Fibroblast of skin of right quadriceps (primary cell): ENCODE measurements at regions not wholly inside any gene's neighbourhood (a gene's known extent, or its start where the extent isn't known, plus 50 kb on each side); places are given as distances from the start of the nearest gene placed in this dataset.
A peak's percentile ranks its signal among the peaks of the same experiment; 100 is the strongest.
"Not testable (repeated sequence)": the region's sequence is repeated elsewhere in the genome, so short reads cannot be mapped to it uniquely, and the experiment has no call there.

Experiments
- DNase-seq: peaks from one replicate; pipeline ENCODE4 v3.0.0-alpha.2; 2013

DNA sequence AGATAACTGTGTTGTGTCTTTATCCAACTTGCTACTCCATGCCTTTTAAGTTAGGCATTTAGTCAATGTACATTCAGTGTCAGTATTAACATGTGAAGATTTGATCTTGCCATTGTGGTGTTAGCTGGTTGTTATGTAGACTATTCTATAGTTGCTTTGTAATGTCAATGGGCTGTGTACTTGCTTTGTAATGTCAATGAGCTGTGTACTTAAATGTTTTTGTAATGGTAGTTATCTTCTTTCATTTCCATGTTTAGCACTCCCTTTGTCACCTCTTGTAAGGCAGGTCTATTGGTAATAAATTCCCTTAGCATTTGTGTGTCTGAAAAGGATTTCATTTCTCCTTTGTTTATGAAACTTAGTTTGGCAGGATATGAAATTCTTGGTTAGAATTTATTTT lies 53.4 kb downstream of the MC4R start:
- no peak for DNase-seq

DNA sequence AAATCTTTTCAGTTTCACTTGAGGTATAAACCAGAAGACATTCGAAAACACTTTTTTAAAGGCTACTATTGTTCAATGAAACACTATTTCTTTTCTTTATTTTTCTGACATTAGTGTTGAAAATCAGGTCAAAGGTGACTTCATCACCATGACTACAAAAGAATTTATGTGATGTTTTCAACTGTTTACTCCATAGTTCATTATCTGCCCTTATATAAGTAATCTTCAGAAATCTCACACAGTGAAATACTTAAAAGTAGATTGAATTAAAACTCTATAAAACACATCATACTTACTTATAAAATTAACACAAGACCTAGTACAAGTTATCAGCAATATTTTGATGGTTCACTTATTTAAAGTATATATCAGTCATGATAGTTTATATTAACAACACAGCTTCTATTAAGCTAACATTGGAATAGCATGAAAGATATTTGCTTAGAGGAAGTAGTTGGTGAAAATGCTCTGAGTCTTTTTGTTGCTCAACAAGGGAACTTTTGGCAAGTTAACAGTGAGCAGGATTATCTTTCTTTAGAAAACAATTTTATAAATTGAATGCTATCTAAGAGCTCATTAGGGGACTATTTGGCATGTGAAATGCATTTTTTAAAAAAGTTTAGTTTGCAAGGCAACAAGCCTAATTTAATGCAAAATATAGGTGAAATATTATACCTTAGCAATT lies 60.8 kb downstream of the MC4R start:
- no peak for DNase-seq

DNA sequence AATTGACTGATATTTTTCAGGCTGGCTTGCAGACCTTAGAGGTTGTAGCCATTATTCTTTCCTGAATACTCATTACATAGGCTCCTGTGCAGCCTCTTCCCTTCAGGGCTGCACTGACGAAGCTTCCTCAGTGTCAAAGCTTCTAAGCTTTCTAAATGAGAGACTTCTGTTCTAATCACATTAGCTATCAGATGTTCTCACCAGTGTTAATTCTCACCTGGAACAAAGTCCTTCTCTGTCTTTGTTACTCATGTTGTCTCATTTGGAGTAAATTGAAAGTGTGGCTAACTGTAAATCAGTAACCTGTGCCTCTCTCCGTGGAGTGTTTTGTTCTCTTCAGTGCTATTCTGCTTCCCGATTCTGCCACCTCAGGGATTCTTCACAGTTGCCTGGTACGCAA lies 76.9 kb downstream of the MC4R start:
- DNase-seq, result no peak

DNA sequence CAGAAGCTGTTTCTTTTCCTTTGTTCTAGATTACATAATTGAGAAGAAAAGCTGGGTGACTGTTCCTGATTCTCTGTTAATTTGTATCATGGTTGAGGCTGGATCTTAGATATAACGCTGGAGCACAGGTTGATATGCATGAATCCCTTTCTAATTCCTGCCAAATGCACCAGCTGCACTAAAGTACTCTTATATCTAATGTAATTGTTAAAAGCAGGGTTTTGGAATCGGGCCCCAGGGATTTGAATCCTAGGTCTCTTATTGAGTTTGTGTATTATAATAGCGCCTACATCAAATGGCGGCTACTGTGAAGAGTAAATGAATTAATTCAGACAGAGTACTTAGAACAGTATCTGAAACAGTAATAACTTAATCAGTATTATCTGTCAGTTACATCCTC lies 80.4 kb downstream of the MC4R start:
- no peak for DNase-seq

DNA sequence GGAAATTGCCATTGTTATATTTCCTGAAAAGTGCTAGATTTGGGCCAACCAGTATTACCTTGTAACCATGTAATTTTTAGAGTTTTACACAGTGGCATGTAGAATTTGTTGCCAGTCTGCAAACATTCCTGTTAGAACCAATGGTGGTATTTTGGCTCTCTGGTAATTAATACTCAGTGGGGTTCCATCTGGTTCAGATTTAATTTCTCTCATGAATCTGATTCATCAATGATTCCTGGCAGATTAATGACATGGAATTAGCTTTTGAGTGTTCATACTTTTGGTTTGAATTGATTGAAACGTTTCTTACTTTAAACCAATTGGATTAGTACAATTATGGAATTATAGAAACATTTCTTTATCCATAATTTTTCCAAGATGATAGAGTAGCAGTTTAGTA lies 93.2 kb downstream of the MC4R start:
- peak; percentile 63 for DNase-seq

DNA sequence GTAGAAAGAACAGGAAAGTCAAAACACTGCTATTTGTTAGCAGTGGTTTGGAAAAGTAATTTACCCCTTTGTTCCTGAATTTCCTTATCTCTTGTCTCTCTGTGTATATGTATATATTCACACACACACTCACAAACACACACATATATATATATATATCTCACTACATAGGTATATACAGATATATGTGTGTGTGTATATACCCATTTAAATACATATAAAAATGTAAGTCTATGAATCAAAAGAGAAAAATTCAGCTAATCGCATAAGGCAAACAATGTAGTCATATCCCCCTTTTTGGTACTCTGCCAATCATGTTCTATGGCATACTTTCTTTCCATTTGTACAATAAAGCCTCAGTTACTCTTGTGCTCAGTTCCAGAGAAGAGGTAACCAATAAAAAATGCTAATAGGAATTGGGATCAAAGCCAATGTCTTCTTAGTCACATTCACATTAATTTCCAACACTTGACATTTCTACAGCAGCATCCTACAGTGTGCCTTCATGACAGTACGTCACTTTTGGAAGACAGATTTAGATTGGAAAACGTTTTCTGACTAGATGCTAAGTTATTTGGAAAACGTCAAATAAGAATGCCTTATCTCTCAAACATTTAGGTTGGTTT lies 94.6 kb downstream of the MC4R start:
- peak; percentile 94 for DNase-seq

DNA sequence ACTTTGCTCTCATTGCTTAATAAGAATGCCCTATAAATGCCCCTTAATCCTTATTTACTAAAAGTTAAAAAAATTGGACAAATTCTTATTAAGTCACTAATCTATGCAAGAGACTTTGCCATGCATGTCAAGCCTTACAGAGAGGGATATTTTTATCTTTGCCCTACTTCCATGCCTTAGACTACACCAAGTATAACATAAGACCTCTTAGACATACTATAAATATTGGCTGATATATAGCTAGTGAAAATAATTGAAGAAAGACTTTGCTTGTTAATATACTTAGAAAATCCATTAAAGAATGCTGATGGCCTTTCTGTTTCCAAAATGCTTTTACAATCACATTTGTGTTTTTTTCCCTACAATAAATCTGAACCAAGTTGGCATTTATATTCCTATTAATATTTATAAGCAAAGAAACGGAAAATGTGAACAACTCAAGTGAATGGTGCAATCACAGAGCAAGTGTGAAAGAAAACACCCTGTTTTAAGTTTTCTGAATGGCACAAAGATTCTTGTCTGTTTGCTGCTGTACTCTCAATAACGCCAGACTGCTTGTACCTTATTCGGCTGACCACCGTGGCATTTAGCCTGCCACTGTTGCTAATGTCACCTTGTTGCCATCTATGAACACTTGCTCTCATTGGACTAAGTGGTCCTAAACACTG lies 105.0 kb downstream of the MC4R start:
- no peak for DNase-seq

DNA sequence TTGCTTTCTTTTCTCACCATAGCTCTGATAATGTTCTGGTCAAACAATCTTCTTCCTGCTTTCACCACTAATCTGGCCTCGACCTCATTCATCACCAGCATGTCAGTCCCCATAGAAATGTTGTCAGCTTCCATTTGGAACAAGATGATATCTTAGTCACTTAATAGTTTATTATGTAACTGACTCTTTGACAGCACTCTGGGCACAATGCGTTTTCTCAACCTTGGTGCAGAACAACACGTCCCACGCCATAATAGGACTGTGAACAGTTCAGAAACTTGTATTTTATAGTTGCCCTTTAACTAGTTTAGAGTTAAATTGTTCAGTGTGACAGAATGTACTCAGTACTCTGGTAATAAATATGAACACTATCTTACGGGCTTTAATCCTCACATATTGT lies 106.0 kb downstream of the MC4R start:
- no peak for DNase-seq

DNA sequence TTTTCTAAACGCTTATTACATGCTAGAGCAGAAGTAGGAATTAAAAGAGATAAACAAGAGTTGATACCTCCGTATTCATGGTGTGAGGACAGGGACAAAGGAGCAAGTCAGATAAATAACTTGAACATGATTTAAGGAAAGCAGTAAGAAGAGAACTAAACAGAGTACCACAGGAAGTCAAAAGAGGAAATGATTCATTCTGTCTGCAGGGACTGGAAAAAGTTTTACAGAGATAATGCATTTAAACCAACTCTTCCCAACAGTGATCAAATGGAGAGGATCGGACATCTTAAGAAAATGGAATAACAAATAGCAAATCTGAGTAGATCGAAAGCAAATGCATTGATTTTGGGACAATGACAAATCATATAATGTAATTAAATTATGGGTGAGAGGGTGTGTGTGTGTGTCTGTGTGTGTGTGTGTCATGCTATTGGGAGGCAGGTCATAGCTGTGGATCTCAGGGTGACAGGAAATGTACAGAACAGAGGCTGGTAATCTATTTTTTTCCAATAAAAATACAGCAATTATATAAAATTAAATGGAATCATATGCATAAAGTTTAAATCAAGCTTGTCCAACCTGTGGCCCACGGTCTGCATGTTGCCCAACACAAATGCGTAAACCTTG lies 113.4 kb downstream of the MC4R start:
- peak; percentile 49 for DNase-seq

DNA sequence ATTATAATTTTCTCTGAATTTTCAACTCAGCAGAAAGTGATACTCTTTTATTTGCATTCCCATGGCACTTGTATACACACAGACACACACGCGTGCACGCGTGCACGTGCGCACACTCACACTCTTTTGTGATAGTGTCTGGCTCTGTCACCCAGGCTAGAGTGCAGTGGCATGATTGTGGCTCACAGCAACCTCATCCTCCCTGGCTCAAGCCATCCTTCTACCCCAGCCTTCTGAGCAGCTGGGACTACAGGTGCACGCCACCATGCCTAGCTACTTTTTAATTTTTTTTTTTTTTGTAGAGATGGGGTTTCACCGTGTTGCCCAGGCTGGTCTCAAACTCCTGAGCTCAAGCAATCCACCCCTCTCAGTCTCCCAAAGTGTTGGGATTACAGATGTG lies 123.2 kb downstream of the MC4R start:
- DNase-seq, result no peak

DNA sequence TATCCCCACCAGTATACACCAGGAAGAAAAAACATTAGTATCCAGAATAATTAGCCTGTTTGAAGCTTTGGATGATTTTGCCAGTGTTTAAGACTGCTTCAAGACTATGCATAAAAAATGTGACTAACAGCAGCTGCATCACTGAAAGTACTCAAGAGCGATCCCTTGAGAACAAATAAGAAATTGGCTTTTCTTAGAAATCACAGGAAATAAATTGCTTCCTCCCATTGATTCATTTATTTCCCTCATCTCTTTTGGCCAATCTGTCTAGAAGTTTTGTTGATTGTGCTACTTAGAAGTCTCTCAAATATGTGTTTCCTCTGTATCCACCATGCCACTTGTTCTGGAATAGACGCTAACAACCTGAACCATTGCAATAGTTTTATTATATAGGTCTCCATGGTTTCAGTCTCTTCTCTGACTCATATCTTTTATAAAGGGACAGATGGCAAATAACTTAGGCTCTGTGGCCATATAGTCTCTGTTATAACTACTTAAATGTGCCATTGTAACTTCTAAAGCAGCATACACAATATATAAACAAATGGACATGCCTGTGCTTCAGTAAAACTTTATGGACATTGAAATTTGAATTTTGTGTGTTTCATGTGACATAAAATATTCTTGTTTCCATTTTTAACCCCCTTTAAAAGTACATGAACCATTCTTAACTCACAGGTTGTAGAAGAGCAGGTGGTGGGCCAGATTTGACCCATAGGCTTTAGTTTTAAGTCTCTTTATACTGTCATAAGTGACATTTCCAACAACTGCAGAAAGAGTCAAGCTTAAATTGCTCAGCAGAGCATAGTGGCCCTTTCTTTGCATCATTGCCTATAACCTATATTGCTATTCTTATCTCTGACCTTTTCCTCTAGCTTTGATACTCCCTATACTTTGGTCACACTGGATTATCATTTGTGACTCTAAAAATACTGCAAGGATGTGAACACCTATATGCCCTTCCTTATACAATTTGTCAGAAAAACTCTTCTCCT lies 123.9 kb downstream of the MC4R start:
- no peak for DNase-seq

DNA sequence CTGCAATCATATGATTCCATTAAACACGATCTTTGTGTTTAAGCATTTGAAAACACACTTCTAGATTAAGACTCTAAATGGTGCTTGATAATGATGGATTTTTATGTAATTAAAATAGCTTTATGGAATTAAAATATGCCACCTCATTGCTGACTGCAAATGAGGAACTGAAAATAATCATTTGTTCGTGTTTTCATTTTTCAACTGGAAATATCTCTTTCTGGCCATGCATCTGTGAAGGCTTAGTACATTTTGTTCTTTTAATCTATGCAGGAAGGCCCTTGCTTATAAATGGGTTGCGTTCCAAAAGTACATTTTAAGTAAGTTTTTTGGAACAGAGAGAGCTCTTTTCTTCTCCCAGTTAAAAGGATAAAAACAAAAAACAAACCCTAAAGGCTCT lies 125.5 kb downstream of the MC4R start:
- no peak for DNase-seq

DNA sequence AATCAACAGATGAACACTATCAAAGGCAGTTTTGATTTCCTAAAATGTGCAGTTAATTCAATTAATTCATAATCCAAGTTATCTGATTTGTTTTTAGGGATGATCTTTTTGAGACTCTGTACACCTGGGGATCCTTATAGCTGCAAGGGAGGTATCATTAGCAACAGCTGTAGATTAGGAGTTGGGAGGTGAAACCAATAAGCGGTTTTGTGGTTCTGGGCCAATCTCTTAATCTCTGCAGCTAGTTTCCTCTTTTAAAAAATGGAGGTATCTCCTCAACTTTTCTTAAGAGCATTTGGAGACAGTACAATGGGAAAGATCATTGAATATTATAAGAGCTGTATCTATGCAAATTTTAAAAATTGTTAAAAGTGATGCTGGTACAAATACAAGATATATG lies 126.0 kb downstream of the MC4R start:
- no peak for DNase-seq

DNA sequence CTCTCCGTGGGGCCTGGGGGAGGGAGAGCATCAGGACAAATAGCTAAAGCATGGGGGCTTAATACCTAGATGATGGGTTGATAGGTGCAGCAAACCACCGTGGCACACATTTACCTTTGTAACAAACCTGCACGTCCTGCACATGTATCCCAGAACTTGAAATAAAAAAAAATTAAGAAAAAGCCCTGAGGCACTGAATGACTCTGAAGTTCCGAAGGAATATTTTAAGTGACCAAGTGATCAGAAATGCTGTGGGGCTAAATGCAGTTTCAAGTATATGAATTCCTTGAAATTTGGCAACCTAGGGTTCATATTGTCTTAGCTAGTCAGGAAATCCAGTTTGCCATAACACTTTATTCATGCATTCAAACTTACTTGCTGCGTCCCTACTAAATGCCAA lies 127.5 kb downstream of the MC4R start:
- no peak for DNase-seq

DNA sequence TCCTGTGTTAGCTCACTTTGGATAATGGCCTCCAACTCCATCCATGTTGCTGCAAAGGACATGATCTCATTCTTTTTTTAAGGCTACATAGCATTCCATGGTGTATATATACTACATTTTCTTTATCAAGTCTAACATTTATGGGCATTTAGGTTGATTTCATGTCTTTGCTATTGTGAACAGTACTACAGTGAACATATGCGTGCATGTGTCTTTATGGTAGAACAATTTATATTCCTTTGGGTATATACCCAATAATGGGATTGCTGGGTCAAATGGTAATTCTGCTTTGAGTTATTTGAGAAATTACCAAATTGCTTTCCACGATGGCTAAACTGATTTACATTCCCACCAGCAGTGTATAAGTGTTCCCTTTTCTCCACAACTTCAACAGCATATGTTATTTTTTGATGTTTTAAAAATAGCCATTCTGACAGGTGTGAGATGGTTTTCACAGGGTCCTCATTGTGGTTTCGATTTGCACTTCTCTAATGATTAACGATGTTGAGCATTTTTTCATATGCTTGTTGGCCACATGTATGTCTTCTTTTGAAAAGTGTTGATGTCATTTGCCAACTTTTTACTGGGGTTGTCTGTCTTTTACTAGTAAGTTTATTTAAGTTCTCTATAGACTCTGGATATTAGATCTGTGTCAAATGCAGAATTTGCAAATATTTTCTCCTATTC lies 133.4 kb downstream of the MC4R start:
- DNase-seq, result not testable (repeated sequence)

DNA sequence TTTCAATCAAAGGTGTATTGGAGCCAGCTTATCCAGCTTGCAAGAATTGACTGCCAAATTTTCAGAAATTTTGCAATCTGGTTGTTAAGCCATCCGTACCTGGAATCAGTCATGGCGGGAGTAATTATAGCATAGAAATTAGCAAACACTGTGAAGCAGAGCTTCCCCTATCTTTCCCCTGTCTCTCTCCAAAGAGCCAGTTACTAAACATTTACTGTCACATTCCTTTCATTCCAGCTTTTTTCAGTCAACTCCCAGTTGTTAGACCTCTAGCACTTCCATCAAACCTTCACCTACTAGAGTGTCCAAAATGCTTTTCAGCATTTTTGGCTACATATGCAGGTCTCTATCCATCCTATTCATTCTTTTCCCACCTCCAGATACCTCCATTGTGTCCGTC lies 137.4 kb downstream of the MC4R start:
- no peak for DNase-seq

DNA sequence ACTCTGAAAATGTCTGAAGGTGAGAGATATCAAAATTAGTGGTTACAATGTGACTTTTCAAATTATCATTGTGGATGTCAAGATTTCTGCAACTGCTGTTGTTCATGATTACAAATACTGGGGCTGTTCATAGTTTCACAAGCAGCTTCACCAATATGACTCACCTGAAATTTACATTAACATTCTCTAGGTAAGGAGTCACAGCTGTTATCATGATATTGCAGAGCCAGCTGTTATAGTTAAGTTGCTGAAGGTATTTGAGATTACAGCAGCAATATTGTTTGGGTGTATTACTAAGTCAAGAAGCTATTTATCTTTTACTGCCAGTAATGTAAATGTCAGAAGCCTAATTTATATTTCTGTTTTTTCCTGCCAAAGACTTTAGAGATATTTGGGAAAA lies 140.0 kb downstream of the MC4R start:
- DNase-seq, result peak; percentile 51

DNA sequence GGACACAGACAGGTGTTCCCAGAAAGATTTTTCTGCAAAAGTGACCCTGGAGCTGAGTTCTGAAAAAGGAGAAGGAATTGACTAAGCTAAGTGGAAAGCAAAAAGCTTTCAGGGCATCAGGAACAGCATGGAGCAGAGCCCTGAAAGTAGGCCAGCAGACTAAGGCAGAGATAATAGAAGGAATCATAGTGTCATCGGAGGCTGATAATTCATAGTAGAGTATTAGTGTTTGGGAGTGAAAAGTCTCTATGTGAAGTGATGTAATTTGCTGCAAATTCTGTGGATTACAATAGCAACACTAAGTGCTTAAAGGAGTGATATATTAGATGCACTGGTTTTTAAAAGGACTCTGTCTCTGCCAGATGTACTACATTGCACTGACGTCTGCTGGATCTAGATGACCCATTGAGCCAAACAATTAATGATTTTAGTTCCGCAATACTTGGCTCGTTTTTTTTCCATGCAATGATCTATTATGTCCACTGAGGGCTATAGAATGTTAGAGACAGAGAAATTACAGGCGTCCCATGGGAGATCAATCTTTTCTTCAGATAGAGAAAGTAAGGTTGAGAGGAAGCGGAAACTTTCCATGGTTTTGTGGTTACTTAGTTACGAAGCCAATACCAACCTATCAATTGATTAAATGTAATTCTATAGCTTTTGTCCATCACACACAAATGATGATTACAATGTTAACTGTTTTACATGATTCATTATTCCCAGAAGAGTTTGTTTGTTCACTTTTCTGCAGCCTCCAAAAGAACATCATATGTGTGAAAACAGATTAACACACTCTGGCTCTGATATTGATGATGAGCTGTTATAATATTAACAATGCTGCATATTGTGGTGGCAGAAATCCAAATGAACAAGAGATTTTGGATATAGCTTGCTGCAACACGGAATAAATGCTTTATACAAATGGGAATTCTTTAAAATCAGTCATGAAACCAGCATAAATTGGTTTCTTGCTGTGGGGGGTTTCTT lies 143.7 kb downstream of the MC4R start:
- DNase-seq, result no peak

DNA sequence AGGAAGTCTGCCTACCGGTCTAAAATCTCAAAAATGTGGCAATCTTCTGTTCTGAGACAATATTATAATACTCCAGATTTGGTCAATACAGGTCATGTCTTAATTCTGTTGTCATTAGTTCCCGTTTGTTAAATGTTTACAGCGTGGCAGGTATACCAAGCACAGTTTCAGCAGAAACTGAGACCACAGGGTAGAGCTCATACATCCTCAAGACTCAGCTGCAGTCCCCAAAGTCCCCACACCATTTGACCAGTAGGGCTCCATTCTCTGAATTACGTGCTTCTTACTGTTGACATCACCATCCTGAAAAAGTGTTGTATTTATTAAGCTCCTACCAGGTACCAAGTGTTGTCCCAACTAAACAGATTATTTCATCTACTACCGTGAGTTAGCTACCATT lies 157.1 kb downstream of the MC4R start:
- DNase-seq, result no peak

DNA sequence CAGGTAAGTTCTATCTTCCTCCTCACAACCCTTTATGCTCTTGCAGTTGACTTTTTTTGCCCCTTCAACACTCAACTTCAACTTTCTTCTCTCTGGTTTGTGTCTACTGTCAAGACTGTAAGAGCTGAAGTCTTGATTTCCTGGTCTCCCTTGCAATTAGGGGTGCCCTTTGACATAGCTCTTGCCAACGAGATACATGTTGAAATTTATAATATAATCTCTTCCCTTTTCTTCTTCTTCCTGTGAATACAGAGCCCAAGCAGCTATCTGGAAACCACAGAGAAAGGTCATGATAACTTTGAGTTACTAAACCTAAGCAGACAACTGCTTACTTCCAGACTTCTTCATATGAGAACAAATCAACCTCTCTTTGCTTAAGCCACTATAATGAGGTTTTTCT lies 163.5 kb downstream of the MC4R start:
- DNase-seq, result no peak

DNA sequence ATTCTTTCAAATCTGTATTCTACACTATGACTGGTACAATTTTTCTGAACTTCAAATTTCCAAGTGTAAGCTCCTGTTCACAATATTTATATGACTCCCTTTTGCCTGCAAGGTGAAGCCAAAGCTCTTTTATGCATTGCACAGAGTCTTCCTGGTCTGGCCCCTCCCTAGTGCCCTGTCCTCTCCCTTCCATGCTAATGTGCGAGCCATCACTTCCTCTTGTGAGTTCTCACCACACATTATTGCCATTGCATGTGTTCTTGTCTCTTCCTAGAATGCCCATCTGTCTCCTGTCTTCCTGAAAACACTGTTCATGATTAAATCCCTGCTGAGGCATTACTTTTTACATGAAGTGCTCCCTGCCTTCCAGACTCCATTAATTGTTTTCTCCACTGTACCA lies 169.9 kb downstream of the MC4R start:
- DNase-seq, result no peak
